ENCODE measurements at regions not wholly inside any gene's neighbourhood (a gene's known extent, or its start where the extent isn't known, plus 50 kb on each side); places are given as distances from the start of the nearest gene placed in this dataset.

DNA sequence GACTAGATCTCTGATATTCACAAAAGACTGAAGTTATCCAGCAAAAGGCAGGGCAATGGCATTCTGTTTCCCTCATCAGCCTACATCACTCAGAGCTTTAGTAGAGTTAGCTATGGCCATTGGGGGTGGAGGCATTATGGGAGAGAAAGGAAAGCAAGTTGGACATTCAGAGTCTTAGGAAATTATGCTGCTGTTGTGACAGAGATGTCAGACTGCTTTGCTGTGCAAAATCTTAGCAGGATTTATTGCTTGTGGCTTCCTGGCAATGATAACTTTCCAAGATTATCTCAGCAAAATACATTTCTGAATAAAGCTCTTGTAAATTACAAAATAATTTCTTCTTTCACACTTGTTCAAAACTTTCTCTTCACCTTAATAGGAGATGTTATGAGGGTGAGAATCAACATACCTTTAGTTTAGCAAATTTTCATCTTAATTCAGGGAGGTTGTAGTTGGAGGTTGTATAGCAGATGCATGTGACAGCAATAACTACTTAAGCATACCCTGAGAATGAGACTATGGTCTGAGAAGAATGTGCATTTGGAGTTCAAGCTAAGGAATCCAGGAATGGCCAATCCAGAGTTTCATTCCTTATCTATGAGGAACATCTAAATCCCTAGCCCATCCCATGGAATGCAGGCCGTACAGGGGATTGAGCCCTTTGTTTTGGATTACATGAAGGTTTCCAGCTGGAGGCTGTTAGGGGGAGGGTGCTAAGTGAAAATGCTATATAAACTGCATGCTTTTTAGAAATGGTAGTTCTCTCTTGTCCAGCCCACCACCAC, 179.8 kb downstream of the HAO1 start:
- TF ChIP-seq, protein P1, sequence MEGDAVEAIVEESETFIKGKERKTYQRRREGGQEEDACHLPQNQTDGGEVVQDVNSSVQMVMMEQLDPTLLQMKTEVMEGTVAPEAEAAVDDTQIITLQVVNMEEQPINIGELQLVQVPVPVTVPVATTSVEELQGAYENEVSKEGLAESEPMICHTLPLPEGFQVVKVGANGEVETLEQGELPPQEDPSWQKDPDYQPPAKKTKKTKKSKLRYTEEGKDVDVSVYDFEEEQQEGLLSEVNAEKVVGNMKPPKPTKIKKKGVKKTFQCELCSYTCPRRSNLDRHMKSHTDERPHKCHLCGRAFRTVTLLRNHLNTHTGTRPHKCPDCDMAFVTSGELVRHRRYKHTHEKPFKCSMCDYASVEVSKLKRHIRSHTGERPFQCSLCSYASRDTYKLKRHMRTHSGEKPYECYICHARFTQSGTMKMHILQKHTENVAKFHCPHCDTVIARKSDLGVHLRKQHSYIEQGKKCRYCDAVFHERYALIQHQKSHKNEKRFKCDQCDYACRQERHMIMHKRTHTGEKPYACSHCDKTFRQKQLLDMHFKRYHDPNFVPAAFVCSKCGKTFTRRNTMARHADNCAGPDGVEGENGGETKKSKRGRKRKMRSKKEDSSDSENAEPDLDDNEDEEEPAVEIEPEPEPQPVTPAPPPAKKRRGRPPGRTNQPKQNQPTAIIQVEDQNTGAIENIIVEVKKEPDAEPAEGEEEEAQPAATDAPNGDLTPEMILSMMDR (IDR thresholded peaks at IDR 0.05): no peak
- TF ChIP-seq POLR2A (IDR thresholded peaks at IDR 0.05): no peak
